ENCODE measurements at regions not wholly inside any gene's neighbourhood (a gene's known extent, or its start where the extent isn't known, plus 50 kb on each side); places are given as distances from the start of the nearest gene placed in this dataset.

DNA sequence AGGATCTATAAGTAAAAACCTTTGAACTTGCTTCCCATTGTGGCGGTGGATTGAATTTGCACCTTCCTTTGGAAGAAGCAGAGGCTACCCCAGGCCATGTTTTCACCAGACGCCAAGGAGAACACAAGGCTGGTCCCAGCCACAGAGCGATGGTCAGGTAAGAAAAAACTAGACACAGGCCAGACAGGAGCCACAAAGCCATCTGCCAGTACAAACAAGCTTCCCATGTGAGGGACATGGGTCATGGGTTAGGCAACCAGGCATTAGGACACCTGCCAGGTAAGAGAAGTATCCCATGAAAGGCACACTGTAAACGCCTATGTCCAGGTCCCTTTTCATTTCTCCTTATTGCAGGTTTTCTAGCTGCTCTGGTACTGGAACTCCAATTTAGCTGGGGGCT, 190.2 kb downstream of the KLF13 start:
- ChIA-PET CTCF (no interaction called here), POLR2A (interaction anchor here (2.7 kb wide), 1 partner anchor 9 kb away, joined by 7 read pairs; no protein-coding TSS in a partner anchor)
- DNase-seq, result no peak
- intact Hi-C loops (cut with micrococcal nuclease), result no loop called here
- Mint-ChIP-seq H3K9me3 (no peaks in the 10 kb centered on the region), H3K27me3 (peaks cover 28% of the 10 kb centered on the region), H3K27ac (no peak overlapping the region), H3K4me3 (no peak overlapping the region), H3K36me3 (ENCODE audit: low read depth) (no peaks in the 10 kb centered on the region), H3K4me1 (ENCODE audit: low read depth) (peaks cover 12% of the 10 kb centered on the region)
- TF ChIP-seq, protein P1, sequence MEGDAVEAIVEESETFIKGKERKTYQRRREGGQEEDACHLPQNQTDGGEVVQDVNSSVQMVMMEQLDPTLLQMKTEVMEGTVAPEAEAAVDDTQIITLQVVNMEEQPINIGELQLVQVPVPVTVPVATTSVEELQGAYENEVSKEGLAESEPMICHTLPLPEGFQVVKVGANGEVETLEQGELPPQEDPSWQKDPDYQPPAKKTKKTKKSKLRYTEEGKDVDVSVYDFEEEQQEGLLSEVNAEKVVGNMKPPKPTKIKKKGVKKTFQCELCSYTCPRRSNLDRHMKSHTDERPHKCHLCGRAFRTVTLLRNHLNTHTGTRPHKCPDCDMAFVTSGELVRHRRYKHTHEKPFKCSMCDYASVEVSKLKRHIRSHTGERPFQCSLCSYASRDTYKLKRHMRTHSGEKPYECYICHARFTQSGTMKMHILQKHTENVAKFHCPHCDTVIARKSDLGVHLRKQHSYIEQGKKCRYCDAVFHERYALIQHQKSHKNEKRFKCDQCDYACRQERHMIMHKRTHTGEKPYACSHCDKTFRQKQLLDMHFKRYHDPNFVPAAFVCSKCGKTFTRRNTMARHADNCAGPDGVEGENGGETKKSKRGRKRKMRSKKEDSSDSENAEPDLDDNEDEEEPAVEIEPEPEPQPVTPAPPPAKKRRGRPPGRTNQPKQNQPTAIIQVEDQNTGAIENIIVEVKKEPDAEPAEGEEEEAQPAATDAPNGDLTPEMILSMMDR (IDR thresholded peaks at IDR 0.05), result no peak
- ATAC-seq, result no peak

DNA sequence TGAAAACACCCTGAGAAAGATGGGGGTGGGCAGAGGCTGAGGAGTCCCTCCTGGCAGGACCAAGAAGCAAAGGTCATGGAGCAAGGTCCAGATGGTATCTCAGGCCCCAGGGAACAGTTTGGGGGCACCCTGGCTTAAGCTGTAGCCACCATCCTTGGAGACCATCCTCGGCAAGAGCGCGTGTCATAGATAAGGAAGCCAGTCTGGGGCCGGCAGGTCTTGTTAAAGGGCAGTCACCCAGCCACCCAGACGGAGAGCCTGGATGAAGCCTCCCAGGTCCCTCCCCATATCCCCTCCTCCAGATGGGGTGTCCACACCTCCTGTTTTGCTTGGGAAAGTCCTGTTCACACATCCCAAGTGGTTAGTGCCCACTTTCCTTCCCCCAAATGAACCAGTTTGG, 191.1 kb downstream of the KLF13 start:
- TF ChIP-seq, protein P1 (IDR thresholded peaks at IDR 0.05), result no peak
- Mint-ChIP-seq H3K4me1 (ENCODE audit: low read depth) (peaks cover 5% of the 10 kb centered on the region), H3K27ac (no peak overlapping the region), H3K36me3 (ENCODE audit: low read depth) (no peaks in the 10 kb centered on the region), H3K9me3 (no peaks in the 10 kb centered on the region), H3K4me3 (no peak overlapping the region), H3K27me3 (peaks cover 25% of the 10 kb centered on the region)
- ChIA-PET CTCF (no interaction called here), POLR2A (no interaction called here)
- ATAC-seq, result no peak
- DNase-seq, result no peak
- intact Hi-C loops (cut with micrococcal nuclease), result no loop called here

DNA sequence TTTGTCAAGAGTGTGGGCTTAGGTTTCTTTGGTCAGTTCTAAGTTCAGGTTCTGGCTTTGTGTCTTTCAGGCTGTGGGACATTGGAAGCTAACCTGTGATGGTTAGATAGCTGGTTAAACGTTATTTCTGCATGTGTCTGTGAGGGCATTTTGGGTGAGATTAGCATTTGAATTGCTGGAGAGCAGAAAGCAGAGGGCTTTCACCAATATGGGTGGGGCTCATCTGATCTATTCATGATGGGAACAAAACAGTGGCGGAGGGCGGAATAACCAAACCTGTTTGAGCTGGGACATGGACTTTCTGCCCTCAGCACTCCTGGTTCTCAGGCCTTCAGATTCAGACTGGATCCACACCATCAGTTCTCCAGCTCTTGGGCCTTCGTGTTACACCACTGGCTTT, 195.4 kb downstream of the KLF13 start:
- Mint-ChIP-seq H3K36me3 (ENCODE audit: low read depth) (no peaks in the 10 kb centered on the region), H3K9me3 (no peaks in the 10 kb centered on the region), H3K4me3 (no peak overlapping the region), H3K27ac (no peak overlapping the region), H3K27me3 (peaks cover 7% of the 10 kb centered on the region), H3K4me1 (ENCODE audit: low read depth) (no peaks in the 10 kb centered on the region)
- TF ChIP-seq, protein P1 (IDR thresholded peaks at IDR 0.05), result no peak
- ATAC-seq (no peak), DNase-seq (no peak)
- intact Hi-C loops (cut with micrococcal nuclease), result no loop called here
- ChIA-PET POLR2A (interaction anchor here (0.6 to 0.7 kb wide), 2 partner anchors 219 to 389 kb away, joined by 3 read pairs; no protein-coding TSS in a partner anchor), CTCF (interaction anchor here (0.6 to 1.1 kb wide), 2 partner anchors 27 to 33 kb away, joined by 3 to 5 read pairs; no protein-coding TSS in a partner anchor)

DNA sequence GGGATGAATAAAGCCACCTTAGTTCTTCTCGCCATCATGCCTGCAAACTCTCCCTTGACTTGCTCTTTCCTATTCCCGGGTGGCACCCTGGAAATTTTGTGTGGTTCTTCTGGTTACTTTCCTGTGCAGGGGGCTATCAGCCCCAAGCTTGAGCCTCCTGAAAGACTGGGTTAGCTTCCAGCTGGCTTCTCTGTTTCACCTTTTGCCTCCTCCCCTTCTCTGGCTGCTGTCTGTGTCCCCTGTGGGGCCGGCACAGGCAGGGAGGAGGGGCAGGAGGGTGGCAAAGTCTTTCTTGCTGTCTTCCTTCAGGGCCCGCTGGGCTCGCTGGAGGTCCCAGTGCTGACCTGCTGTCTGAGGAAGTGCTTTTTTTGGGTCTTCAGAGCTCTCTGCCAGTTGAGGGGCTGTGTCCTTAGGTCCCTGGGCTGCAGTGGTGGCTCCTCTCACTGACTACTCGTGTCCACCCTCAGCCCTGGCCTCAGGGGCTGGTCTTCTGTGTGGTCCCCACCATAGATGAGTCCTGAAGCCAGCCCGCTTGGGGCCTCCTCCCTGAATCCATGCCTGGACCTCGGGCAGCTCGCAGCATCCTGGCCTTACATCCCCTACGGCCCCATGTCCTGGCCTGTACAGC, 196.5 kb downstream of the KLF13 start:
- TF ChIP-seq, protein P1 (IDR thresholded peaks at IDR 0.05), result no peak
- Mint-ChIP-seq H3K36me3 (ENCODE audit: low read depth) (no peaks in the 10 kb centered on the region), H3K4me1 (ENCODE audit: low read depth) (no peaks in the 10 kb centered on the region), H3K9me3 (no peaks in the 10 kb centered on the region), H3K4me3 (no peak overlapping the region), H3K27ac (no peak overlapping the region), H3K27me3 (peaks cover 2% of the 10 kb centered on the region)
- intact Hi-C loops (cut with micrococcal nuclease), result no loop called here
- POLR2A ChIA-PET, result no interaction called here
- CTCF ChIA-PET, result interaction anchor here (1.1 kb wide), 1 partner anchor 34 kb away, joined by 5 read pairs; no protein-coding TSS in a partner anchor
- ATAC-seq (no peak), DNase-seq (no peak)

DNA sequence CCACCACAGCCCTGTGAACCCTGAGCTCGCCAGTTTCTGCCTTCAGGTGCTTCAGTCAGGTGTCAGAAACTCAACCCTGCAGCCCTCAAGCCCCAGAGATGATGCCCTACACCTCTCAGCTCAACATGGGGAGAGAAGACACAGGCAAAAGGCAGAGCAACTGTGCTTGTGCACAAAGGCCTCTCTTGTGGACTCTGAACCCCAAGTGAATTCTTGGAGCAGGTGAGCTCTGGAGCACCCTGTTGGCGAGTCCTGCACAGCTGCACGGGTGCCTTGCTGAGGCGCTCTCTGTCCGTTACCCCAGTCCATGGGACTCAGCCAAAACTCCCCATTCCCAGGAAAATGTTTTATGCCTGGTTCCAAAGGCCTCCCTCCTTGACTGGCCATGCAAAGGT, 197.0 kb downstream of the KLF13 start:
- intact Hi-C loops (cut with micrococcal nuclease), result no loop called here
- H3K9me3 Mint-ChIP-seq, result no peaks in the 10 kb centered on the region
- H3K4me3 Mint-ChIP-seq, result no peak overlapping the region
- H3K27me3 Mint-ChIP-seq, result peaks cover 2% of the 10 kb centered on the region
- CTCF ChIA-PET, result no interaction called here
- no peaks in the 10 kb centered on the region for H3K4me1 Mint-ChIP-seq (ENCODE audit: low read depth)
- POLR2A ChIA-PET, result no interaction called here
- ATAC-seq, result no peak
- H3K27ac Mint-ChIP-seq, result no peak overlapping the region
- TF ChIP-seq, protein P1 (IDR thresholded peaks at IDR 0.05), result no peak
- DNase-seq, result no peak
- H3K36me3 Mint-ChIP-seq (ENCODE audit: low read depth), result no peaks in the 10 kb centered on the region

Data from activated CD8-positive, alpha-beta T cell treated with anti-CD3 and anti-CD28 coated beads for 36 hours (primary cell).